Activated T-cell treated with anti-CD3 and anti-CD28 coated beads for 48 hours (primary cell): ENCODE measurements at regions not wholly inside any gene's neighbourhood (a gene's known extent, or its start where the extent isn't known, plus 50 kb on each side); places are given as distances from the start of the nearest gene placed in this dataset.

Source experiments
- DNase-seq: peaks from one replicate; pipeline ENCODE4 v3.0.0-alpha.2; 2020; ENCODE audit warnings: low read depth

DNA sequence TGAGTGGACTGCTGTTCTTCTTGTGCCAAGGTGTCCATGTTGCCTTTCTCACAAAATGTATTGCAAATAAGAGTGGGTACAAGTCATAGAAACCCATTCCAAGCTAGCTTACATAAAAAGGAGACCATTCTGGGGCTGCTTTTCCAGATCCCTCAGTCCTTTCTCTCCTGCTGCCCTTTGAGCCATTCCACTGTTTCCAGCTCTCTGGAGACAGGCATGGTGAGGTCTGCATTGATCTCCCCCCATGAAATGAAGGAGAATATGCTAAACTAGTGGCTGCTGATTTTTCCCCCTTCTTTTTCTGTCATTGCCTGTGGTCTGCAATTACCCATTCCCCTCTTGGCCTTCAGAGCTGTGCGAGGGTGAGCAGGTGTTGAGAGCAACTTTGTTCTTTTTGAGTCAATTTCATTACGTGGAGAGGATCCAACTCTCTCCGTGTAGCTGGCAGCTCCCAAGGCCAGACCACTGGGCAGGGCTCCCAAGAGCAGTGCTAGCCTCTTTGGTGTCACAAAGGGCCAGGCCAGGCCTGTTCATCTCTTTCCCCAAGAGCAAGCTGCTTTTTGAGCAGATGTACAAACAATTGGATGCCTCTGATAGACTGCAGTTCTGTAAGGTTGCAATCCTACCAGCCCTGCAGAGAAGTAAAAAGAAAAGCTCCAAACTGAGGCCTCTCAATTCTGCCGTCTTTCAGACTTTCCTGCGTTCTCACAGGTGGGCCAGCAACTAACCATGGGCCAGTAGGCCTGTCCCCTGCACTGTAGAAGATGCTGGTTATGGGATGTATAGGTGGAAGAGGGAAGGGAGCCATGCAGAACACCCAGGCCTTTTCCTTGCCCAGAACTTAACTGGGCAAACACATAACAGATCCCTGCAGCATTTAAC lies 96.1 kb upstream of the ARMC2 start:
- DNase-seq, result no peak

GRCh38 chr6:108752733-108753590 lies 95.3 kb upstream of the ARMC2 start:
- DNase-seq, result no peak

DNA sequence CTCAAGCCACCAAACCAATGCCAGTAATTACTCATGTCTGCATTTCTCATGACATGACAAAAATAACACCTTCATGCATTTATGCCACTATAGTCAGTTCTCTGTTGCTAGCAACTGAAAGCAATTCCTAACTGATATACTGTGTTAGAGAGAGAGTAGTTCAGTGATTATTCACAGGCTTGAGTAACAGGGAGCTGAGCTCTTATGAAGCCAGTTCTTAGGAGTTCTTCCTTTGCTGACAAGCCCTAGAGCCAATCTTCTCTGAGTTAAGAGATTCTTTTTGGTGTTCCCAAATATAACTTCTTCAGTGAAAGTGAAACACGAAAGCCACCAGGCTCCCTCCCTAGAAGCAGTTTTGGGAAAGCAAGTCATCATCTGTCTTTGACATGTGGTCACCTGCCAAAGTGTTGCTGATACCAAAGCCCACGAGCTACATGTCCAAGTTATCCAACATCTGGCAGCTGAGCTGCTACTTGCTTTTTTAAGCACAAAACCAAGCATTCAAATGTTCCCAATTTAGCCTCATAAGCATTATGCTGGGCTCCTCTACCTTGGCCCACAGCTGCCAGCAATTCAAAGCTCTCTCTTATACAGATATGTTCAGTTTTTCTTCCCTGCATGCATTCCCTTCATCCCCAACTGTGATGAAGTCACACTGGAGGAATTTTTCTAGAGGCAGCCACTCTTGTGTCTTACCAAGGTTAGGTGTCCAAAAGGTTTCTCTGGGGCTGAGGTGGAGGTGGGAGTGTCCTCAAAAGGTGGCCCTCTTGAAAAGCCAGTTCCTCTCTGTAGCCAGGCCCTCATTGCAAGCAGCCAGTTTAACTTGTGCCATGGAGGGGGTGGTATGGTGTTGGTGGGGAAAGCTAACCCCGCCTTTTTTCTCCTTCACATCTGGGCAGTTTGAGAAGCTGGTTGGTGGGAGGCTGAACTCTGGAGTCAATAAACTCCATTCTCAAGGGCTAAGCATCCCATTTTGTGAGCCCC lies 92.7 kb upstream of the ARMC2 start:
- no peak for DNase-seq

DNA sequence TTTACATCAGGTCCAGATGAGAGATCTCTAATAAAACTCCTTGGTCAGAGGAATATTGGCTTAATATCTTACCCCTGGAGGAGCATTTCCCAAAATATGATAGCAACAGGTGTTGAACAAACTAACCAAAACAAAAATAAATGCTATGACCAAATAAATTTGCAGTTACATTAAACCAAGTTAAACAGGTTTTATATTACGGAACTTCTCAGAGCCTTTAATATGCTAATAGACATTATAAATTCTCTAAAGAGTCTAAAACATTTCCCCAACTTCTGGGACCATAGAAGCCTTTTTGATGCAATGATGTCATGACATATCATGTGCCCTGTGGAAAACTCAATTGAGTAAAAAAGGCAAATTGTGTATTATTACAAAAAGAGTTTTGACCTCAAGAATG lies 90.9 kb upstream of the ARMC2 start:
- no peak for DNase-seq

- no peak for DNase-seq
Measured at GRCh38 chr6:108758884-108759283, 89.3 kb upstream of the ARMC2 start.

DNA sequence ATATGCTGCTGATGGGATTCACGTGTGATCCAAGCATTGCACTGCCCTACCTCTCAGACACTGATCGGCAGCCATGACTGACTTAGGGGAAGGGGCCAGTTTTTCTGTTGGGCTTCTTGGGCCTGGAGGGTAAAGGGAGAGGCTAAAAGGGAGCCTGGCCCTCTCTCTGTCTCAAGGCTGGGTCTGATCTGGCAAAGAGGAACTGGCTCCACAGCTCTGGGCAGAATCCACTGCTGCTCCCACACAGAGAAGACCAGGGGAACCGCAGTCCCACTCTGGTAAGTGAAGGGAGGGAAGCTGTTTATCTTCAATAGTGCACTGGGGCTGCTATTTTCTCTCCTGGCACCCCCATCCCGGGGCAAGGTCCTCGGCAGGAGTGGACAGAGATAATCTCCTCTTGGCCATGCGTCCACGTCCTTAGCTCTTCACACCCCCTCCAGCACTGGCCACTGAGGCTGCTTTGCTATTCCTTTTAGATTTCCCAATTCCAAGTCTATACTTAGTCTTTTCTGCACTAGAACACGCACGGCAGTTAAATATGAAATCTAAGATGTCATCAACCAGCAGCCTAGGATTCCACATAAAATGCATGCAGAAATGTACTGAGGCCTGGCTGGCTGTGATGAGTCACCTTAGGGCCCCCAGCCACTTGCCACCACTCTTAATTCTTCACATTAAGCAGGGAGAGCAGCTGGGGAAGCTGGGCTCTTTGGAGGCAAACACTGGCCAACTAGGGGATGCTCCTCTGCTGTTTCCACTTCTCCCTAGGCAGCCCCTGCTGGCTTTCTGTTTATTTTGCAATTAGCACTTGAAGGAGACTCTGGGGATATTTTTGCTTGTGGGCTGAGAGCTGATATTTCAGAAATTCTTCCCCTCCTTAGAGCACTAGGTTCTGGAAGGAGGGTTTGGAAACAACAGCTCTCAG lies 87.8 kb upstream of the ARMC2 start:
- DNase-seq, result no peak

- no peak for DNase-seq
Measured at GRCh38 chr6:108762394-108762793, 85.8 kb upstream of the ARMC2 start.

- DNase-seq, result no peak
Measured at GRCh38 chr6:108763931-108764579, 84.2 kb upstream of the ARMC2 start.

DNA sequence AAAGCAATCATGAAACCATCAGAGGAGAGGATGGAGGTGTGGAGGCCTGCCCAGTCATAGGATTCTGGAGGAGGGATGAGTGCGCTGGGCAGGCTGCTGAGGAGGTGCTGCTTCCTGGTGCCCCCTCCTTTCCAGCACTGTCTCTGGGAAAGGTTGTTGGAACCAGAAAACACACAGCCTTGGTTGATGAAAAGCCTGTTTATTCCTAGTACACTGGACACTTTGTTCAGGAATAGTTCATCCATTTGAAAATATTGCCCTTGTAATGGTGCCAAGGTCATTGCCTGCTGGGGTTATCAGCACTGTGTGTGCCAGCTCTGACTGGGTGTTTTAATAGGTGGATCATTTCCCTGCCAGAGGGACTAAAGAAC lies 83.7 kb upstream of the ARMC2 start:
- DNase-seq, result no peak

- DNase-seq, result no peak
Measured at GRCh38 chr6:108765495-108765894, 82.7 kb upstream of the ARMC2 start.

GRCh38 chr6:108766419-108766818 lies 81.8 kb upstream of the ARMC2 start:
- DNase-seq, result no peak

DNA sequence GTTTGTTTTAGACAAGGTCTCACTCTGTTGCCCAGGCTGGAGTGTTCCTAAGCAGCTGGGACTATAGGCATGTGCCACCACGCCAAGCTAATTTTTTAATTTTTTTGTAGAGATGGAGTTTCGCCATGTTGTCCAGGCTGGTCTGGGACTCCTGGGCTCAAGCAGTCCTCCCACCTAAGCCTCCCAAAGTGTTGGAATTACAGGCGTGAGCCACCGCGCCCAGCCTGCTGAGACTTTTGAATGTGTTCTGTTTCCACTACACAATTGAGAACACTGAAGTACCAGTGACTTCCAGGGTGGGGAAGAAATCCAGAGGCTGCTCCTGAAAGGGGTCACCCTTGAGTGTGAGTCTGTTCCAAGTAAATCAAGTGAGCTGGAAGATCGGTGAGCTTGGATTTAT lies 81.3 kb upstream of the ARMC2 start:
- no peak for DNase-seq

DNA sequence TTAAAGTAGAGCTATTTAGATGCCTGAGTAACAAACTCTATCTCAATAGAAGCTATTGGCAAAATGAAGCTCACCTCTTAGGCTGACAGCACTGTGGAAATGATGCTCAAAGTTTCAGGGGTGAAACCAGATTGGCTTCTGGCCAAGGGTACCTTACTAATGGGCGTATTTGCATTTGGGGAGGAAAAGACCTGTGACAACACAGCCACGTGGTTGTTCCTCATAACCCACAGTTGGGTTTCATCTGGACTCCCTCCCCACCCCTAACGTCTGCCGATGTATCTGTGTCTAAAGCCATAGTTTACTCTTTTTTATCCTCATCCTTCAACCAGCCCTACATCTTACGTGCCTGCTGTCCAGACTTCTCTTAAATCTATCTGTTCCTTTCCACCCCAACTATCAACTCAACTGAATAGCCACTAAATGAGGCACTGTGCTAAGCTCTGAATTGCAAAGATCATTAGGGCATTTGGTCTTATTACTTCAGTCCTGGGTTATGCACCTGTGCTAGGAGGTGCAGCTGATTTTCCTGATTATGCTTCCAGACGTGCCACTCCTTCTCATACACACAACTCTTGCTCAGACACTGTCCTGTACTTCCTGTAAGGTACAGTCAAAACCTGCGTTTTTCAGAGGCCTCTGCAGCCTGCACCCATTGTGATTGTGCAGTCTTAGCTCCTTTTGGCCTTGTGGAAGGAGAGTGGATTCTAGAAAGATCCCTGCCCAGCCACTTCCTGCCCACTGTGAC lies 80.6 kb upstream of the ARMC2 start:
- DNase-seq, result no peak

DNA sequence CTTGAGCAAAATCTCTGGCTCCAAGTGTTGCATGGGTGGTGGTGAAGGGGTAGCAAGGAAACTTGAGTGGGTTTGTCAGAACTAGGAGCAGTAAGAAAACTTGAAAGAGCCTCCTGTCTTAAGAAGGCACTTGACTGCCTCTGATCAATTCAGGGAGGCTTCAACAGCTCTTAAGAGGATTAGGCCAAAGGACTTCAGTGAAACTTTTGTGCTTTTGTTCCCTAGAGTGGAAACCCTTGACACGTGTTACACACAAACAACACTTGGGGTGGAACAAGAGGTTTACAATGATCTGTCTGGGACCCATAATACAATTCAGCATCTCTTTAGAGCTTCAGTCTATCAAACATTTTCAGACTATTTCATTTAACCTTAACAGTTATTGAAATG lies 80.1 kb upstream of the ARMC2 start:
- DNase-seq, result no peak

GRCh38 chr6:108768792-108769524 lies 79.3 kb upstream of the ARMC2 start:
- DNase-seq, result no peak

- no peak for DNase-seq
Measured at GRCh38 chr6:108771421-108771820, 76.8 kb upstream of the ARMC2 start.

DNA sequence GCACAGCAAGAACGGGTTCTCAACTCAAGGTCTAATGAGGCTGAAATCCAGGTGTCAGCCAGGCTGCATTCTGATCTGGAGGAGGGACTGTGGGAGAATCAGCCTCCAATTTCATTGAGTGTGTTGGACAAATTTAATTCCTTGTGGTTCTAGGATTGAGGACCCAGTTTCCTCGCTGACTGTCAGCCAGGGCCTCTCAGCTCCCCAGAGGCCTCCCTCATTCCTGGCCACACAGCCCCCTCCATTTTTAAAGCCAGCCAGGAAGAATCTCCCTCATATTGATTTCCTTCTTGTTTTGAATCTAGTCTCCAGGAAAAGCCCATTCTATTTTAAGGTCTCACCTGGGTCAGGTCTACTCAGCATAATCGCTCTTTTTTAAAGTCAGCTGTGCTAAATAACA lies 73.7 kb upstream of the ARMC2 start:
- DNase-seq, result no peak

DNA sequence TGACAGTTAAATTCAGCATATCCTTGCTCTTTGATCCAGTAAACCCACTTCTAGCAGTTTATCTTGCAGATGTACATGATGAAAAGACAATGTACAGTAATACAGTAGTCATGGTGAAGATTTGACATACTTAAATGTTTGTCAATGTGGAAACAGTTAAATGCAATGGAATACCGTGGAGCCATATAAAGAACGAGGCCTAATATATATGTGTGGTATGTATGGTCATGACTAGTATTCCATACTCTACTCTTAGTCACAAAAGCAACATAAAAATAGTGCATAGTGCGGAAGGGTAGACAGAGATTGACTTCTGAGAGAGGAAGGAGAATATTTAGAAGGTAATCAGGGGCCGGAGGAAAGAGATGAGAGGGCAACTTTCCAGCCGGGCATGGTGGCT lies 70.7 kb upstream of the ARMC2 start:
- no peak for DNase-seq
